NCI-H1417 treated with DMSO at 0.1 percent for 48 hours (cell line): ENCODE measurements at regions not wholly inside any gene's neighbourhood (a gene's known extent, or its start where the extent isn't known, plus 50 kb on each side); places are given as distances from the start of the nearest gene placed in this dataset.

Experiments
- DNase-seq: peaks from one replicate; lab custom pipeline; 2025; lab: John Stamatoyannopoulos, UW

DNA sequence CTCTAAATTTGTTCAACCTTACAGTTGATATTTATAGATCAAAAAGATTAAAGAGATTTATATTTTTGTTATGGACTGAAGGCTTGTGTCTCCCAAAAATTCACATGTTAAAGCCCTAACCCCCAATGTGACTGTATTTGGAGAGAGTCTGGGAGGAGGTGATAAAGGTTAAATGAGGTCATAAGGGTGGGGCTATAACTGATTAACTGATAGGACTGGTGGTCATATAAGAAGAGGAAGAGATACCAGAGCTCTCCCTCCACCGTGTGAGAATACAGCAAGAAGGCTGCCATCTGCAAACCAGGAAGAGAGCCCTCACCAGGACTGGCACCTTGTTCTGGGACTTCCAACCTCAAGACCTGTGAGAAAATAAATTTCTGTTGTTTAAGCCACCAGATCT, 264.3 kb downstream of the ENC1 start:
- no peak for DNase-seq

DNA sequence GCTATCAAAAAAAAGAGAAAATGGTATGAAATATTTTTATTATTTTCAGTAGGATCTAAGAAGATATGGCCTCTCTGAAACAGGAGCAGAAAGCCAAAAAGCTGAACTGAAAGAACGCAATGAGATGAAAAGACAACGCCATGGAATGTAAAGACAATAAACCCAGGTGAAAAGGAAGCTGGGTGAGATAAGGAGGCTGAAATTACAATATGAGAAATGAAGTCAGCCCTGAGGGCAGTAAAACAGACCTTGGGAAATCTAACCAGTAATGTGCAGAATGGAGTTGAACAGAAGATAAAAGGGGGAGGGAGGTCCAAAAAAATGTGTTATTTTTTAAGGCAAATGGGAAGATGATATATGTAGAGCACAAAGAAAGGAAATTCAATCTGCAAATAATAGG, 265.3 kb downstream of the ENC1 start:
- no peak for DNase-seq

DNA sequence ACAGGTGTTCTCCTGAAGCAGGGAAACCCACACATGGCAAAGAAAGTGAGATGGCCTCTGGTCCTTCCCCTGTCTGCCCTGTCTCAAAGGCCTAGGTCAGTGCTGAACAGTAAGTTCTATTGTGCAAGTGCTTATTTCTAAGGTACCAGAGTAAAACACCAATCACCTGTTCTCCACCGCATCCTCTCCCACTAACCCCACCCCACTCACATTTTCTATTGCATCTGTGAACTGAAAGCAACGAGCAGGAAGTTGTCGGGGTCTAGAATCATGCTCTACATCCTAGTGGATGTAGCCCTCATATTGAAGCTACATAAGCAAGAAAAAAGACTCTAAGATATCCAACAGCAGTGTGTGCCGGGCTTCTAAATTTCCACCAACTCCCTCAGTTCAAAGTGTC, 265.9 kb downstream of the ENC1 start:
- DNase-seq: no peak

DNA sequence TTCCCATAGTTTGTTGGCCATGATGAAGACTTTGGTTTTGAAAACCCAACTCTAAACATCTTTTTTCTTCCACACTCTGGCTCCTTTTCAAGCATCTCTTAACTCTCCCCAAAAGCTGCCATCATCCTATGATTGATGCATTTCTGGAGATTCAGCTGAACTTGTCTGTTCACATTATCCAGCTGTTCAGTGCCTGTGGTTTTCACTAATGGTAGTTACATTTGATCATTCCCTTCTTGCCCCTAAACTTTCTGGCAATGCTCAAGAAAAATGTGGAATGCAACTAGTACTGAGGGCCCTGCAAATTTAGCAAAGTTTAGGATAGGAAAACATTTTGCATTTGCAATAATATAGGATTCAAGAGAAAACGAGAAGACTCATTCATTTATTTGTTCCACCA, 267.5 kb downstream of the ENC1 start:
- no peak for DNase-seq

DNA sequence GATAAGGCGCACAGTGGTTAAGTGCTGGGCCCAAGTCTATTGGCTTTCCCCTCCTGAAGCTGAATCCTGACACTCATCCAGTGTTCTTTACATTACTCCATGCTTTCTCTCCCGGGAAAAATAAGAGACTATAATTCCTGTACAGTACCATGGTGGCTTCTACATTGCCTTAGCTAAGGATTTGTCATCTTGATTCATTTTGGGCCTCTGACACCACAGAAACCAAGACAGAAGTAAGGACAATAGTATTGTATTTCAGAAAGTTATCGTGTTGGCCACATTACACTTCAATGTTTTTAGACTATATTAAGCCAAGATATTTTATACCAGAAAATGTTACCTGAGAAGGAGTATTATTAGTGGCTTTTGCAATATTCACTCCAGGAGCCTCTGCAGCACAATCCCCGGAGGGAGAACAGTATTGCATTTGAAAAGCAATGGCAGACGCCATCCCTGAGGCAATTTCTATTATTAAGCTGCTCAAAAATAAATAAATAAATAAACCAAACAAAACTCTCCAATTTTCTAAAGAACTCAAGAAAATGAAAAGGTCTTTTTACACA, 267.9 kb downstream of the ENC1 start:
- no peak for DNase-seq

DNA sequence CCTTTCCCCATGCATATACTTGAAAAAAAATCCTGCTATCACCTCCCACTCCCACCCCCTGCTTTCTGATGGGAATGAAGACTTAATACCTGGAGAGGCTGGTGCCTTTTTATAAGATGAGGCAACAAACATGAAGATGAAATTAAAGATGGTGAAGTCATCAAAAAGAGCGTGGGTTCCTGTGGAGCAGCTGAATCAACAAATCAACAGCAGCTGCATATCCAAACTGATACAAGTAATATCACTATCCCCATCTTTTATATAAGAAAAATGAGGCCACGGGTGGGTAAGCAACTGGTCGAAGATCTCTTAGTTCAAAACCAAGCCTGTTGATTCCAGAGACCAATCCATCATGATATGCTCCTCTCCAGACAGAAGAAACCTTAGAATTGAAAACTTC, 268.5 kb downstream of the ENC1 start:
- no peak for DNase-seq

DNA sequence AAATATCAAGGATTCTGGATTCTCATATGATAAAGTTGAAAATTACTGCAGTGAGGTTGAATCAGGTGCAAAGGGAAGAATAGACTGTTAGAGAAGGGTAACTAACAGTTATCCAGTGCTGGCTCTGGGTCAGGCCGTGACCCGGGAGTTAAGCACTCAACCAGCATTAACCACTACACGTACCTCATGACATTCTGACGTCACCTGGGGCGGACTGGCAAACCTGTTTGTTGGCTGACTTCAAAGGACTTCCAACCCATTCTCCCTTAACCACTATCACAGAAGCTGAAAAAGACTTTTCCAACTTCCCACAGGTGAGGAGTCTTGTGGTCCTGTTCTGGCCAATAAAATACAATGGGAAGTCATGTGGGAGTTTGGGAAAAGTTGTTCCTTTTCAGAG, 268.9 kb downstream of the ENC1 start:
- no peak for DNase-seq

DNA sequence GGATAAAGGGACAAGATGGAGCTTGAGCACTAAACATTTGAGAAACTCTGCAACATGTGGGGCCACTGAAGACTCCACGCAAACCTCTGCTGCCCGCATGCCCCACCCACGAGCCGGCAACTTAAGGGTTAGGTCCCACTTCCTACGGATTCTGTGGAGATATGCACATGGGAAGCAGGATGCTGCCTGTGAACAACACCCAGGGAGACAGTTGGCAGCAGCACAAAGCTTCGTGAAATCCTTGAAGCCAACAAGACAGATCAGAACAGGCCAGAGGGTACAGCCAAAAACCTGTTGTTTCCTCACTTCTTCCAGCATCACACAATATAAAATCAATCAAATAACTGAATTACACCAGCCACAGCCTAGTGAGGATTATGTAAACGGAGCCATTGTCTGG, 270.4 kb downstream of the ENC1 start:
- DNase-seq: no peak

DNA sequence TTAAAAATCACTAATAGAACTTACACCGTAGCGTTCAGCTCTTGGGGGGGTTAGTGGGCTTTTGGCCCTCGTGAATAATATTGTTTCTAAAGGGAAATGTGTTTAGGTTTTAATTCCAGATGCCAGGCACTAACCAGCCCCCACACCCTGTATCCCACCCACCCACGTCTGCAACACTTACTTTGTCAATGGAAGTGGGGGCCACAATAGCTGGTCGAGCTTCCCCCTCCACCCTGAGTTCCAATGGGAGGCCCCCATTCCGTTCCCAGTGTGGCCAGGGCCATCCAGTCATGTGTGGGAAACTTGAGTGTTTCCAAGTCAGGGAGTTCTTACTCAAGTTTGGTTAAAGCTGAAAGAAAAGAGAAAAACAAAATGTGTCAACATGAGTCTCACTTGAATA, 271.4 kb downstream of the ENC1 start:
- no peak for DNase-seq

DNA sequence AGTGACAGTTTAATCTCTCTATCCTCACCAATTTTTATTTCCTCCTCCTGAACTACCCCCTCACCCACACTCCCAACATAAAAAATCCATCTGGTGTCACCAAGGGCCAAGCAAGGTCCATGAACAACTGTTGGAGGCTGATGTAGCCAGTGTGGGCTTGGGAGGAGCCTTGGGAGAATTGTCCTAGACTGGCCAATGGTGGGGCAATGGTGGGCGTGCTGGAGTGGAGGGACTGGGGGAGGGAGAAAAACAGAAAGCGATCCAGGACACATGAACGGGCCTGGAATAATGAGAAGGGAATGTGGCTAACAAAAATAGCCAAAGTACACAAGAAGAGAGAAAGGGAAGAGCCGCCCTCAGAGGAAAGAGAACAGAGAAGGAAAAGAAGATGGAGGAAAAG, 272.6 kb downstream of the ENC1 start:
- no peak for DNase-seq

DNA sequence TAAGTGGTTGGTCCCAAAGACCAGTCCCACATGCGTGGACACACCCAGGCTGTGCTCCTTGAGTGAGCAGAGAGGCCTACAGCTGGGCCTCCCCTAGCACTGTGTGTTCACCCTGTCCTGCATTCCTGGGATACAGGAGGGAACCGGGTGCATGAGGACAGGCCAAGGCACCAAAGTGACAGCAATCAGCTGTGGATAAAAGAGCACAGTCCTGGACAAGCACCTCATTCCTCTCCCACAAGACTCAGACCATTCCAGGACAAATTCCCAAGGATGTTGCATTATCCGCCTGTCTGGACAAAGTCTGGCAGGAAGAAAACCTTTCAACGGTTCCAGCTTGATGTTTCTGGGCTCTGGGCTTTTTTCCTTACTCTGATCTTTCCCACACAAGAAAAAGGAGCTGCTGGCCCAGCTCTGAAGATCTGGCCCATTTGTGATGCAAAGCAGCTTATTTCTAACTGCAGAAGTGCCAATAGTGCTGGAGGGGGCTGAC, 273.2 kb downstream of the ENC1 start:
- DNase-seq: no peak

DNA sequence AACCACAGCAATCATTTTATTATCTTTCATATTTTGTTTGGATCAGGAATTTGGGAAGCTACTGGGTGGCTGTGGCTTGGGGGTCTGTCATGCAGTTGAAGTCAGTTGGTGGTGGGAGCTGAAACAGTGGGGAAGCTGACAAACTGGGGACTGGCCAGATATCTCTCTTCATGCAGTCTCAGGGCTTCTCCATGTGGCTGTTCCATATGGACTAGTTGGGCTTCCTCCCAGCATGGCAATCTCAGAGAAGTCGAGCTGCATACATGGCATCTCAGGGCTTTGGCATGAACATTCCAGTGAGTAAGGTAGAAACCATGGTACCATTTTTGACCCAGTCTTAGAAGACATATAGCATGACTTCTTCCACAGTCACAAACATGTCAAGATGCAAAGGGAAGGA, 274.8 kb downstream of the ENC1 start:
- DNase-seq: no peak

DNA sequence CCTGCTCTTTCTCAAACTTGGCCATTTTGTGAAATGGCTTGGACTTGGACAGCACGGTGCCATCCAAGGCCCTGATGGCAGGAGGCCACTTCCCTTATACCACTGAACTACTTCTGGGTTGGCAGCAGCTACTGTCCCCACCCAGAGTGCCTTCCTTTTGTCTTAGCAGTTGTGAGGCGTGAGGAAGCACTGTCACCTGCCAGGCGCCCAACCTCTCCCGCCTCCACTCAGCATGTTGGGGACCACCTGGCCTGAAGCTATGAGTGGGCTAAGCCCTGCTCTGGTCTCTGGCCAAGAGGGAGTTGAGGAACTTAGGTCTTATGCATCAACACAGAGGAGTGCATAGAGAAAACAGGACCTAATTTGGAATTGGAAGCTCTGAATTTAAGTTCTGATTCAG, 276.0 kb downstream of the ENC1 start:
- no peak for DNase-seq

DNA sequence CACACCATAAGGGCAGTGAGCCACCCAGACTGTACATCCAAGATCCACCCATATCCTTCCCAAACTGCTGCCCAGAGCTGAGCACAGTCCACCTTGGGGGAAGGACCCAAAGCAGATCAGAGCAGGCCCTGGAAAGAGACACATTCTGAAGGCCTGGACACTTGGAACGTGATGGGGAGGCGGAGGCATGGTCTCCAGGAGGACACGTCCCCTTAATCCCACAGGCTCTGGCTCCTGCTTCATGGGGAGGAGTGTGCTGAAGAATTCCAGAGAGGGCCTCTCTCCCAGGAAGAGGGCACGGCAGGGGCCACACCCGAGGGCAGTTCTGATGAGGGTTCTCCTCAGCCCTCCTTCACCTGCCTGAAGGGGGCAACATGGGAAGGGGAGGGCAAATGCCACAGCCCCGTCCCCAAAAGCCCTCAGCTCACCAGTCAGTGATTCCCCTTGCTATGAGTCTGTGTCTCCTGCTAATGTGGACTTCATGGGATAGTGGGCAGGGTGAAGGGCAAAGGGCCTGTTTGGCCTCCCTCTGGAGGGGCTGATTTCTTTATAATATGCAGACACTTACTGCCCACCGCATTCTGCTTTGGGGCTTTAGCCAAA, 276.8 kb downstream of the ENC1 start:
- DNase-seq: no peak

DNA sequence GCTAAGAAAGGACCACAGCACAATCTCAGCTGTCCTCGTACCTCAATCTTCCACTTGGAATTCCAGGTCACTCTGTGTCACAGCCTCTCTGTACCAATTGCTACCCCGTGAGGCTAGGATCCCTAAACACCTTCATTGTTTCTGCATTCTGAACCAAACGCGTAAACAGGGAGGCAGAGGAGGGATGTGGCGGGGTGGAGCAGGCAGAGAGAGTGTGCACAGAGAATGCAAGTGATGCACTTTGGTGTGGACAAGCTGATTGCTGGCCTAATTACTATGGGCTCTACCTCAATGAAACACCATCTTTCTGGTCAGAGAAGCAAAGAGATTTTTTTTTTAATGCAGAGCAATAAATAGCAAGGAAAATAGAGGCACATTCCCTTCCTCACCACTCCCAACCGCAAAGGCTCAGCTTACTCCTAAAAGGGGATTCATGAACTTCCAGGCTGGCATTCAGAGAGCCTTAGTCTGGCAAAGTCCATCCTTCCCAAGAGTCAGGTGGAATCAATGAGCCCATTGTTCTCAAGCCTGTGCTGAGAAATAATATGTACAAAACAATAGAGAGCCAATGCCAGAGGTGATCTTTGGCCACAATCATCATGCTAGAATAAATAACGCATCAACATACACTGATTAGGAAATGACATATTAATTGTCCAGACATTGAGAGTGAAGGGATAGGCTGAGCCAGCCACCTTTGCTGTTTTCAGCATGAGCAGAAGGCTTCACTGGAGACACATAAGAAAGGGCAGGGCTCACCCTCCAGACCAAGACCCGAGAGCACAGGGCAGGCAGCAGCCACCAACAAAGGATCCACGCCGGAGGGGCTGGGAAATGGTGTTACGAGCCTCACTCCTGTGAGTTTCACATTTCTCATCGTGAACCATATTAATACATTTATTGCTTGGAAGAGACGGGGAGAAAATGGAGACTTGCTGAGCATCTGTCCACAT, 278.8 kb downstream of the ENC1 start:
- no peak for DNase-seq

DNA sequence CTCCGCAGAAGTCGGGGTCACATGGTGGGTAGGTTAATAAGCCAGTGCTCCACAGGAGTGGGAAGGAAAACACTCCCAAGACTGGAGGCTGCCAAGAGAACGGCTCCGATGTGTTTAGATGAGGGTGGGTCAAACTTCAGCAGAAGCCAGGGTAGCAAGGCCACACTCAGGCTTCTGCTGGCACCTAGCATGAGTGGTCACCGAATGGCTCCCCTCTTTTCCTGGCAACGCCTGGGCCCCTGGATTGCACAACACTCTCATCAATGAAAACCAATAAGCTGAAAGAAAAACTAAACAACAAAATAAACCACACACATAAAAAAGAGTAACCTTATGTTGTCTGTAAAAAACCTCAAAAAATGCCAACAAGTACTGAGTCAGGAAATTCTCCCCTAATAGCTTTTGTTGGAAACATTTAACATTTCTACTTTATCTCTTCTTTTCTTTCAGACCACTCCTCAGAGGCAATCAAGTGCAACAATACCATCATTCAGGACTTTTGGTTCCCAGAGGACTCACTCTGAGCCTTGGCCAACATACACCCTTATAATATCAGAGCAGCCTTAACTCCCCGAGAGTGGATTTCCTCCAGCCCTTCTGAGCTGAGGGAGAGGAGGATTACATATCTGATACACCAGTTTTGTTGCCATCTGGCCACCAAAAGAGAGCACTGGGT, 279.9 kb downstream of the ENC1 start:
- DNase-seq: no peak

DNA sequence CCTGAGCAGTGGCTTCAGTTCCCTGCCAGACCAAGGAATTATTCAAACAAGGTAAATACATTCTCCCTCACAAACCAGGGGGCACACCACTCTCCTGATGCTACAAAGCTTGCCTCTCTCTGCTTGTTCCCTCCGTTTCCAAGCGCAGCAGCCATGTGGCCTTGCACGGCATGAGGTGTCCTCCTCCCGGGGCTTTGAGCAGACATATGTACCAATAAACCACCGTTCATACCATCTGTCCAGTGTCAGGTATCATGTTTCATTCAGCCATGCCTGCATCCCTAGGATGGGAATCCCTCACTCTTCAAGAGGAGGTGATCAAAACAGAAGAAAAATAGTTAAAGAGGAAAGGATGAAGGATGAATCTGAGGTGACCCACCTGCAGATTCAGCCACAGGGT, 282.7 kb downstream of the ENC1 start:
- no peak for DNase-seq

DNA sequence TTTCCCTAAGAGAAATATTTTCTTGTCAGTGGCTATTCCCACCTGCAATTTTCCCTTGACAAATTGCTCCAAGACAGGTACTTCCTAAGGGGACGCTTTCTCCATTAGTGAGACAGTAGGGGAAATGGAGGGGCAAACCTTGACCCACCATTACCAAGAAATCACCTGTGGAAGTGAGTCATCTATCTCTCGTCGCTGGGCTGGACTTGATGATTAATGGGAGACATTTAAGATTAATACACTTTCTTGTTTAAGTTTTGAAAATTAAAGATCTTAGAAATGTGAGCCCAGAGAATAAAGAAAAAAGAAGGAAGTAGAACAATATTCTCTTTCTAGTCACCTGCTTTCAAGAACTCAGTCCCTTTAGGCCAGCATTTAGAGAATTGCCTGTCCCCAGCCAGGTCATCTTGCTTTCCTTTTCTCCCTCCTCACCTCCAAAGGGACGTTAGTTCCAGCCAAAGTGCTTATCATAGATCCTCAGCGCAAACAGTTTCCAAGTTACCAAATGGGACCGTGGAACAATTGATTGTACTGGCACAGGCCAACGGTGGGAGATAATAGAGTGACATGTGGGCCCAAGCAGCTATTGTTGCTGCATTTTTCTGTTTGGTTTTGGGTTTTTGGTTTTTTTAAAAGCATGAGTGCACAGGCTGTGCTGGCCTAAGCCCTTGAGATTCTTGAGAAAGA, 284.4 kb downstream of the ENC1 start:
- no peak for DNase-seq

DNA sequence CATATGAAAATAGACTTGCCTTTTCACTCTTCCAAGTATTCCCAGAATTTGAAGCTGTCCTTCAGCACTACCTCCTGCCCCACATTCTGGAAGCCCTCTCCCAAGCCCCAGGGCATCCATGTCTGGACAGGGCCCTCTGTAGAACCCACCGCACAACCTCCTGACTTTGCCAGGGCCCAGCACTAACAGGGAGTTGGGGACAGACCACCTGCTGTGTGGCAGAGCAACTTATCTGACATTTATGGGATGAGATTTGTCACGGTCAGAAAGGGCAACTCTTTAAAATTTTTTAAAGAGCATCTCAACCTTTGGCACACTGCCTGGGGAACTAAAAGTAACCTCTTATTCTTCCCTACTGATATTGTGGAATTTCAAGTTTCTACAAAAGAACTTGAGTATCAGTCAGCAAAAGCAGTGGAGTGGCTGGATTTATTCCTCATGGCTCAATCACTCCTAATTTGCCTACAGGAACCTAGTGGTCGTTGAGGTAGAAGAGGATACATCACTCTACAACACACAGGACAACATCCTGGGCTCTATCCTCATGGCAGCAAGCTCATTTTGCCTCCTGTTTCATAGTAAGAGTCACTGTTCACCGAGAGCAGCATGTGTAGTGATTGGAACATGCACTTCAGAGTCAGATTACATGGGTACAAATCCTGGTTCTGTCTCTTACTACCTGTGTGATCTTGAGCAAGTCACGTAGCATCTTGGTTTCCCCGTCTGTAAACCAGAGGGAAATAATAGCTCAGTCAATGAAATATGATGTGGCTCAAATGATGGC, 285.3 kb downstream of the ENC1 start:
- no peak for DNase-seq

DNA sequence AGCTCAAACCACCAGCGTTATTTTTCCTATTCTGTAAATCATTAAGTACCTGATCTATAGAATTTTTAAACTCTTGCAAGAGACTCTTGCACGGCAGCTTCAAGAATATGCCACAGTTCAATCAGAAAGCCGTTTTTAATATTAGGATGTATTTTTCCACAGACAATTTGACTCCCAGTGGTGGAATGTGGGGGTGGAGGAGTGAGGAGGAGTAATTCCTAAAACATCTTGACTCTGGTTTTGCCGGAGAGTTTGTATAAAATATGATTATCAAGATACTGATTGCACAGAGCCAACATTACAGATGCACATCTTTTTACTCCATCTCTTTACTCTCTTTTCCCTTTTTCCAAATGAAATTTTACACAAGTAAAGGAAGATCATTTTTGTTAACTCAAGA, 288.3 kb downstream of the ENC1 start:
- no peak for DNase-seq

DNA sequence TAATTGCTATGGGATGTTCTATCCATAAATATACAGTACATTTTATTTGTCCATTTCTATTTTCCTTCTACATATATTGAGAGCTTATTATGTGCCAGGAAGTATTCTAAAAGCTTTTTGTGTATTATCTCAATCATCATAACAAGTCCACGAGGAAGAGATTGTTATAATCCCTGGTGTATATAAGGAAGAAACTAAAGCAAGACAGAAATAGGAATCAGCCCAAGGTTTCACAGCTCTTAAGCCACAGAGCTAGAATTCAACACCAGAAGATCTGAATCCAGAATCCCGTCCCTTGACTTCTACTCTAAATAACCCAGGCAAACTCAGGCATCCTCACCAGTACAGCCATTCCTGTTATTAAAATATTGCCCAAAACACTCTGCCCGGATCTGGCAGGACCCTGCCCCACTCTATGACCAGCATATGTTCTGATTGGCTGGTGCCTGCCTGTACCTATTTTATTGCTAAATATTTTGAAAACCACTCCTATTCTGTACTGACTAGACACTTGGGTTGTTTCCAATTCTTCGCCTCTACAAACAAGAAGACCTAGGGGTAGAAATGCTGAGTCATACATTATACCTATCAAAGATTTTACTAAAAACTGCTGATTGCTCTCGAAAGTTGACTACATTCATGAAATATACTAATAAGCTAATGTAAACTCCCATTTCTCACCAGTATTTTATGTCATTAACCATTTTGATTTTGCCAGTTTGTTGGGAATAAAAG, 297.4 kb downstream of the ENC1 start:
- DNase-seq: no peak
